Heart right ventricle (tissue), 16 donors: ENCODE measurements at regions not wholly inside any gene's neighbourhood (a gene's known extent, or its start where the extent isn't known, plus 50 kb on each side); places are given as distances from the start of the nearest gene placed in this dataset.
A peak's percentile ranks its signal among the peaks of the same experiment; 100 is the strongest.

ENCODE experiments used
- ATAC-seq, 8 donors: fragments of 200-7000 bp; cut with Tn5 transposase; one replicate each; pipeline ENCODE4 v1.9.1; 2020; ENCODE audit warnings: mild to moderate bottlenecking in 8 of 8, moderate library complexity in 8 of 8, moderate number of reproducible peaks in 1 of 8
- DNase-seq, 2 donors: peaks; one replicate each; pipeline ENCODE4 v3.0.0-alpha.2; 2020
- H3K27ac ChIP-seq, 10 donors: fragments of 200-600 bp; sonication (generic) in 2 of 10; one replicate each; pipeline versions ENCODE4 v1.5.0 to v1.8.0; 2020 to 2022; ENCODE audit warnings: mild to moderate bottlenecking in 3 of 10
- H3K27me3 ChIP-seq, 7 donors: fragments of 200-600 bp; one replicate each; pipeline ENCODE4 v1.8.0; 2021 to 2022; ENCODE audit warnings: mild to moderate bottlenecking in 2 of 7
- H3K36me3 ChIP-seq, 9 donors: fragments of 200-600 bp; sonication (generic) in 1 of 9; one replicate each; pipeline versions ENCODE4 v1.5.0 to v1.8.0; 2020 to 2022; ENCODE audit warnings: mild to moderate bottlenecking in 2 of 9
- H3K4me1 ChIP-seq, 9 donors: fragments of 200-600 bp; sonication (generic) in 1 of 9; one replicate each; pipeline versions ENCODE4 v1.5.0 to v1.8.0; 2020 to 2022; ENCODE audit warnings: mild to moderate bottlenecking in 4 of 9
- H3K4me3 ChIP-seq, 10 donors: fragments of 200-600 bp; sonication (generic) in 2 of 10; one replicate each; pipeline versions ENCODE4 v1.5.0 to v1.8.0; 2020 to 2022; ENCODE audit warnings: mild to moderate bottlenecking in 7 of 10, moderate library complexity in 2 of 10
- H3K9me3 ChIP-seq, 11 donors: fragments of 200-600 bp in 10 of 11; sonication (generic) in 2 of 11; one replicate each; pipeline versions ENCODE4 v1.5.0 to v1.8.0; 2013 to 2022; ENCODE audit warnings: mild to moderate bottlenecking in 2 of 11, control low read depth in 1 of 11, moderate library complexity in 1 of 11
- CTCF ChIP-seq, 9 donors: fragments of 200-600 bp; sonication (generic) in 2 of 9; IDR thresholded peaks; one replicate each; pipeline versions ENCODE4 v1.5.0 to v1.8.0; 2021 to 2022; ENCODE audit warnings: antibody characterized with exemption in 9 of 9, mild to moderate bottlenecking in 5 of 9, moderate library complexity in 1 of 9
- WGBS, 2 donors: extraction: QIAGEN DNeasy Blood & Tissue Kit; methylation state at CpG; one replicate each; pipeline ENCODE4 v1.1.7; 2013; ENCODE audit warnings: inconsistent platforms in 1 of 2; 5-methylcytosine and 5-hydroxymethylcytosine counted together
- intact Hi-C, 10 donors: fragments of 100-400 bp; cut with DNase I; formaldehyde crosslinking; loops; one replicate each; pipeline versions ENCODE4 v1.11.1 to v1.14.2; 2022
- donor health status: Arrhythmogenic right ventricular cardiomyopathy.
- donor health status: ischemic (EF 13 %, LVEDD 7.1; RV severe dilation, severe dysfunction).
- donor health status: healthy with polysubstance abuse.
- donor health status: DM: no; HTN: yes; CAD: no.
- donor health status: DM: no; HTN: no; CAD: no.
- donor health status: ischemic (EF 25% LVEDD 6.9; RV normal size, moderate dysfunction).
- donor health status: ischemic (EF 25% LVEDD 5.7; RV mildly dilated, moderate dysfunction).
- donor health status: healthy.
- donor health status: DM: yes; HTN: yes; CAD: no.
- donor health status: Ischemic cardiomyopathy.
- donor health status: ischemic (EF 35%, LVEDD 5.7; RV mildly dilated, moderate dysfunction).
- donor health status: nonischemic (EF 11% LVEDD 7.7; RV severe dilation, severe dysfunction).
- donor health status: DM: yes; HTN: yes; CAD: no.
- donor health status: PGD.
- donor health status: ischemic (EF 29% LVEDD 5.4; RV normal size, mild dysfunction).
- donor health status: nonischemic (EF 23%, LVEDD 6.1; RV moderate dilation, normal function).

- H3K4me3 ChIP-seq, result no peak overlapping the region
- DNase-seq (no peak), ATAC-seq (peak in 2 of 8 donors; percentile 4 to 23)
- peaks cover 0 to 15% (median 5%) of the 10 kb centered on the region in 7 donors for H3K27me3 ChIP-seq
- intact Hi-C loops, result loop anchor here (1.0 to 10.0 kb wide), 18 partner anchors 46 to 288 kb away; partner anchors contain the start of gene KLF13 (in 3 of the 10)
- peak overlapping the region in 4 of 10 donors; percentile 0 to 21 (median 14) for H3K27ac ChIP-seq
- no peaks in the 10 kb centered on the region for H3K36me3 ChIP-seq
- H3K9me3 ChIP-seq, result peaks cover 0 to 21% (median 10%) of the 10 kb centered on the region in 11 donors
- TF ChIP-seq CTCF (IDR thresholded peaks at IDR 0.05), result no peak
- WGBS, 2 donors, result 66 to 68% methylated on average over 6 of the region's 6 CpGs
- peaks cover 0 to 26% (median 18%) of the 10 kb centered on the region in 9 donors for H3K4me1 ChIP-seq
Observed at GRCh38 chr15:31487811-31488436, 161.3 kb downstream of the KLF13 start.

GRCh38 chr15:31488437-31489204, 162.0 kb downstream of the KLF13 start:
- DNase-seq (peak; percentile 46 to 68), ATAC-seq (peak; percentile 70 to 89 (median 80))
- intact Hi-C loops, result loop anchor here (1.0 to 10.0 kb wide), 18 partner anchors 46 to 288 kb away; partner anchors contain the start of gene KLF13 (in 3 of the 10)
- Histone ChIP-seq H3K4me3 (no peak overlapping the region), H3K36me3 (no peaks in the 10 kb centered on the region), H3K4me1 (peaks cover 0 to 26% (median 18%) of the 10 kb centered on the region in 9 donors), H3K27me3 (peaks cover 0 to 13% (median 5%) of the 10 kb centered on the region in 7 donors), H3K9me3 (peaks cover 0 to 26% (median 10%) of the 10 kb centered on the region in 11 donors), H3K27ac (peak overlapping the region in 4 of 10 donors; percentile 0 to 23 (median 14))
- TF ChIP-seq CTCF (IDR thresholded peaks at IDR 0.05), result peak; percentile 79 to 98 (median 87)
- 29 to 31% methylated on average over 7 of the region's 7 CpGs for WGBS, 2 donors

GRCh38 chr15:31489281-31489680, 162.6 kb downstream of the KLF13 start:
- intact Hi-C loops, result loop anchor here (2.0 to 10.0 kb wide), 17 partner anchors 47 to 288 kb away; partner anchors contain the start of gene KLF13 (in 3 of the 10)
- no peak for ATAC-seq

More at GRCh38 chr15:31489281-31489680, 162.6 kb downstream of the KLF13 start:
- TF ChIP-seq CTCF (IDR thresholded peaks at IDR 0.05), result no peak
- Histone ChIP-seq H3K4me1 (peaks cover 0 to 26% (median 18%) of the 10 kb centered on the region in 9 donors), H3K27ac (peak overlapping the region in 1 of 10 donors; percentile 23), H3K9me3 (peaks cover 0 to 33% (median 11%) of the 10 kb centered on the region in 11 donors), H3K27me3 (peaks cover 0 to 9% (median 3%) of the 10 kb centered on the region in 7 donors), H3K4me3 (no peak overlapping the region), H3K36me3 (no peaks in the 10 kb centered on the region)
- no peak for DNase-seq
- 94 to 98% methylated on average over 2 of the region's 2 CpGs for WGBS, 2 donors
